Mucosa of rectum (tissue), 2 donors: ENCODE measurements at regions not wholly inside any gene's neighbourhood (a gene's known extent, or its start where the extent isn't known, plus 50 kb on each side); places are given as distances from the start of the nearest gene placed in this dataset.

ENCODE experiments used
- H3K27ac ChIP-seq, 2 donors: one replicate each; pipeline ENCODE4 v1.7.0; 2013; ENCODE audit warnings: inconsistent platforms in 2 of 2, low read depth in 2 of 2, low read length in 2 of 2
- H3K27me3 ChIP-seq, 2 donors: one replicate each; pipeline ENCODE4 v1.7.0; 2013; ENCODE audit warnings: low read length in 2 of 2; ENCODE audit not compliant: control insufficient read depth in 2 of 2, insufficient read depth in 2 of 2
- H3K36me3 ChIP-seq, 2 donors: one replicate each; pipeline ENCODE4 v1.7.0; 2013; ENCODE audit warnings: low read length in 2 of 2; ENCODE audit not compliant: control insufficient read depth in 2 of 2, insufficient read depth in 2 of 2
- H3K4me1 ChIP-seq, 2 donors: one replicate each; pipeline ENCODE4 v1.7.0; 2013; ENCODE audit warnings: low read length in 2 of 2, mild to moderate bottlenecking in 1 of 2; ENCODE audit not compliant: control insufficient read depth in 2 of 2, insufficient read depth in 2 of 2
- H3K4me3 ChIP-seq, 2 donors: one replicate each; pipeline ENCODE4 v1.7.0; 2013; ENCODE audit warnings: low read length in 2 of 2
- H3K9ac ChIP-seq, 2 donors: one replicate each; pipeline ENCODE4 v1.7.0; 2013; ENCODE audit warnings: low read length in 2 of 2, low read depth in 1 of 2, mild to moderate bottlenecking in 1 of 2
- H3K9me3 ChIP-seq, 2 donors: one replicate each; pipeline ENCODE4 v1.7.0; 2013; ENCODE audit warnings: low read length in 2 of 2; ENCODE audit not compliant: control insufficient read depth in 2 of 2
- donor health status: healthy.
- donor health status: Normal muscosa, but diverticular disease.

DNA sequence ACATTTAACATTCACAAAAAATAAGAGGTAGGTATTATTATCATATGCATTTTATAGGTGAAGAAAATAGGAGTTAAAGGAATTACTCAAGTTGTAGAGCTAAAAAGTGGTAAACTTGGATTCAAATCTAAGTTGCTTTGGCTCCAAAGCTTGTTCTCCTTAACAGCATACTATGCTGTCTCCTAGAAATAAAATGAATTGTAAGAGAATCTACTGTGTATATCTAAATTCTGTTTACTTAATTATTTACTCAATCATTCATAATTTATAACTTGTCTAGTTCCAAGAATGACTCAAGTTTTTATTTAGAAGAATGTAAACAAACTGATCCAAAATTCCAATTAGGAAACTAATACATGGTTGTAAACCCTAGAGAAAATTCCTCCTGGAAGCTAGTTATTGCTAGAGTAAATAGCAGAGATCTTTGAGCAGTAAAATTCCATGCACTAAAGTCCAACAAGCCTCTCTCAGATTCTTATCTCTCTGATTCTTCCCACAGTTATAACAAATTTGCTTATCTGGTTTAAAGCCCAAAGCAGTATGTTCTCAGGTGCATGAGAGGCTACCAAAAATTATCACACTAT is 132.5 kb upstream of the DPT start:
- peaks cover 0 to 3% of the 10 kb centered on the region in 2 donors for H3K9me3 ChIP-seq
- H3K27ac ChIP-seq: no peak overlapping the region
- no peaks in the 10 kb centered on the region for H3K27me3 ChIP-seq
- H3K4me3 ChIP-seq: no peak overlapping the region
- no peak overlapping the region for H3K9ac ChIP-seq
- no peaks in the 10 kb centered on the region for H3K36me3 ChIP-seq
- H3K4me1 ChIP-seq: peaks cover 0 to 4% of the 10 kb centered on the region in 2 donors

DNA sequence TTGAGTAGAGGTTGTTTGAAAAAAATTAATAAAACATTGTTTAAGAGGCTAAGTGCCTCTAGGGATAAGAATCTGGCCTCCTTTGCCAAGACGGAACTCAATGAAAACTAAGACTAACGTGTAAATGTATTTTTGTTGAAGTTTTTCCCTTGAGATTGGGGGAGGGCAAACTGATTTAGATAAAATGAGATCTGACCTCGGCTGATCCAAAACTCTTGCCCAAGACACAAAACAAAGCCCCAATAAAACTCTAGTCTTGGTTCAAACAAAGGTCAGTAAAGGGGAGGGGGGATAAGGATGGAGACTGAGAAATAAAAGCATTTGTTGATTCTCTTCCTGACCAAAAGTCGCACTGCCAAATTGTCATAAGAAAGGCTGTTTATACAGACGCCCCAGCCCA is 134.8 kb upstream of the DPT start:
- H3K27ac ChIP-seq: no peak overlapping the region
- H3K9ac ChIP-seq: no peak overlapping the region
- no peaks in the 10 kb centered on the region for H3K36me3 ChIP-seq
- peaks cover 0 to 3% of the 10 kb centered on the region in 2 donors for H3K9me3 ChIP-seq
- H3K27me3 ChIP-seq: no peaks in the 10 kb centered on the region
- peaks cover 0 to 4% of the 10 kb centered on the region in 2 donors for H3K4me1 ChIP-seq
- no peak overlapping the region for H3K4me3 ChIP-seq

DNA sequence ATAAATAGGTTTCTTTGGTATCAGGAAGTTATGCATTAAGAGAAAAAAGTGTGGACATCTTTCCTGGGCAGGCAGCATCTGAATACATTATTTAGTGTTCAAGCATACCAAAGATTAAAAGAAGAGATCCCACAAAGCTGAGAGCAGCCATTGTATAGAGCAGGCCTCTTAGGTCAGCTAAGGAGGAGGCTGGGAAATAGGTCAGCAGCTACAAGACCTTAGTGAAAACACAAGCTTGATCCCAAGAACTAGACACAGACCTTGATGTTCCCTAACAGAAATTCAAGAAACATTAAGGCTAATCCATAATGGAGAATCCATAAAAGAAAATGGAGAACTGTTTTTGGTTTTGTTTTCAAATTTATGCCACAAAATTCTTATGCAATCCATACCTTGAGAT is 135.3 kb upstream of the DPT start:
- H3K27ac ChIP-seq: no peak overlapping the region
- H3K9ac ChIP-seq: no peak overlapping the region
- peaks cover 0 to 4% of the 10 kb centered on the region in 2 donors for H3K4me1 ChIP-seq
- H3K27me3 ChIP-seq: no peaks in the 10 kb centered on the region
- peaks cover 0 to 3% of the 10 kb centered on the region in 2 donors for H3K9me3 ChIP-seq
- no peaks in the 10 kb centered on the region for H3K36me3 ChIP-seq
- H3K4me3 ChIP-seq: no peak overlapping the region

DNA sequence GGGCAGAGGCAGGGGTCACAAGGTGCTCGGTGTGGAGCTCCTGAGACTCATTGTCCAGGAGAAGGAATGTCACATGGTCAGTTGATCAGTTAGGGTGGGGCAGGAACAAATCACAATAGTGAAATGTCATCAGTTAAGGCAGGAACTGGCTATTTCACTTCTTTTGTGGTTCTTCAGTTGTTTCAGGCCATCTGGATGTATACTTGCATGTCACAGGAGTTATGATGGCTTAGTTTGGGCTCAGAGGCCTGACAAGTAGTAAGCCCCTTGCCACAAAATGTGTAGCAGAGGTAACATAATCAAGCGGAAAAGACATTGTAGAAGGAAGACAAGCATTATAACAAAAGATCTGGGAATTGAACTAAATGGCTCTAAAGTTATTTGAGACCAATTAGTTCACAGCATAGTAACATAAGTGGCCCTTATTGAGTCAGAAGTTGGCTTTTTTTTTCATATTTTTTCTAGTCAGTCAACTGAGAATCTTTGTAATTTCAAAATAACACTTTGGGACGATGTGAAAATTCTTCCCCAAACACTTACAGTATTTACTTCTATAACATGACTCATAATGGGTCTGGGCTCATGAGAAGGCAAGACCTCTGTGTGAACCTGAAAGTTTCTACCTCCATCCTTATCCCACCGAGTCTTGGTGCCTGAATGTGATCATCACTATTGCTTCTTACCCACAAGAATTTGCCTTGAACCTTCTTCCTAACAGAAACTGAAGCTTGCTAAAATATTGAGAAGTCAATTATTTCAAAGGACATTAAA is 137.0 kb upstream of the DPT start:
- no peaks in the 10 kb centered on the region for H3K36me3 ChIP-seq
- peaks cover 0 to 4% of the 10 kb centered on the region in 2 donors for H3K4me1 ChIP-seq
- H3K4me3 ChIP-seq: no peak overlapping the region
- H3K27me3 ChIP-seq: no peaks in the 10 kb centered on the region
- H3K9me3 ChIP-seq: peaks cover 0 to 3% of the 10 kb centered on the region in 2 donors
- H3K9ac ChIP-seq: no peak overlapping the region
- H3K27ac ChIP-seq: no peak overlapping the region

GRCh38 chr1:168867941-168868634 is 139.1 kb upstream of the DPT start:
- H3K36me3 ChIP-seq: no peaks in the 10 kb centered on the region
- H3K4me1 ChIP-seq: no peaks in the 10 kb centered on the region
- peaks cover 0 to 3% of the 10 kb centered on the region in 2 donors for H3K9me3 ChIP-seq
- no peak overlapping the region for H3K9ac ChIP-seq
- no peaks in the 10 kb centered on the region for H3K27me3 ChIP-seq
- no peak overlapping the region for H3K4me3 ChIP-seq
- H3K27ac ChIP-seq: no peak overlapping the region

DNA sequence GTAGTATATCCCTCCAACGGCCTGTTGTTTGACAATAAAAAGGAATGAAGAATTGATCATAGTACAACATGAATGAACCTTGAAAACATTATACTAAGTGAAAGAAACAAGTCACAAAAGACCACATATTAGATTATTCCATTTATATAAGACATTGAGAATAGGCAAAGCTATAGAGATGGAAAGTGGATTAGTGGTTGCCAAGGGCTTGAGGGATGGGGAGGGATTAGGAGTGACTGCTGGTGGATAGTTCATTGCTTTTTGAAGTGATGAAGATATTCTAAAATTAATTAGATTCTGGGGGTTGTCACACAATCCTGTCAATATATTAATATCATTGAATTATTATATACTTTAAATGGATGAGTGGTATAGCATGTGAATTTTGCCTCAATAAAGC is 142.5 kb upstream of the DPT start:
- H3K9ac ChIP-seq: no peak overlapping the region
- H3K27ac ChIP-seq: no peak overlapping the region
- H3K27me3 ChIP-seq: no peaks in the 10 kb centered on the region
- H3K4me3 ChIP-seq: no peak overlapping the region
- H3K36me3 ChIP-seq: no peaks in the 10 kb centered on the region
- H3K4me1 ChIP-seq: no peaks in the 10 kb centered on the region
- no peaks in the 10 kb centered on the region for H3K9me3 ChIP-seq

DNA sequence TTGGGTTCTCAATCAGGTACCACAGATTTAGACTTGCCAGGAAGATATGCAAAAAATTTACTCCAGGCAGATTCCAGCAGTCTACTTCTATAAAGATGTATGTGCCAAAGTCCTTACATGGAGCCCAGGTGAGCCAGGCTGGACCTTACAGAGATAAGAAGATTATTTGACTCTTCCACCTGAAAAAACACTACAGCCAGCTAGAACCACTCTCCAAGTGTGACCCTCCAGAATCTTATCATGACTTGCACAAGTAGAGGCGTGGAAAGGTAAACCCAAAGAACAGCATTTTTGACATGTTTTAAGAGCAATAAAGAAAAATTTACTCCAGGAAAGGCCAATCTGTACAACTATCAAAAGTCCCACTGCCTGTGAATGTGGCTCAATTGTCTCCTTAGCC is 146.8 kb upstream of the DPT start:
- Histone ChIP-seq H3K9me3 (no peaks in the 10 kb centered on the region), H3K36me3 (no peaks in the 10 kb centered on the region), H3K4me1 (peaks cover 6 to 7% of the 10 kb centered on the region in 2 donors), H3K9ac (no peak overlapping the region), H3K27ac (no peak overlapping the region), H3K4me3 (no peak overlapping the region), H3K27me3 (no peaks in the 10 kb centered on the region)

DNA sequence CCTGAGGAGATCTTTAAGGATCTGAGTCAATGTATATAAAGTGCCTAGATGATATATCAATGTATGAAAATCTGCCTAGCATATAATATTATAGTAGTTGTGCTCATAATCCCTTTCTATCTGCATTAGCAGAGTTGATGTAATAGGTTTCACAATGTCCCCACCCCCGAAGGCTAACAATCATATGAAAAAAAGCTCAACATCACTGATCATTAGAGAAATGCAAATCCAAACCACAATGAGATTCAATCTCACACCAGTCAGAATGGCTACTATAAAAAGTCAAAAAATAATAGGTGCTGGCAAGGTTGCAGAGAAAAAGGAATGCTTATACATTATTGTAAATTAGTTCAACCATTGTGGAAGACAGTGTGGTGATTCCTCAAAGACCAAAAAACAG is 147.8 kb upstream of the DPT start:
- H3K36me3 ChIP-seq: no peaks in the 10 kb centered on the region
- peaks cover 6 to 7% of the 10 kb centered on the region in 2 donors for H3K4me1 ChIP-seq
- no peak overlapping the region for H3K9ac ChIP-seq
- H3K27ac ChIP-seq: no peak overlapping the region
- H3K4me3 ChIP-seq: no peak overlapping the region
- H3K27me3 ChIP-seq: no peaks in the 10 kb centered on the region
- H3K9me3 ChIP-seq: no peaks in the 10 kb centered on the region

DNA sequence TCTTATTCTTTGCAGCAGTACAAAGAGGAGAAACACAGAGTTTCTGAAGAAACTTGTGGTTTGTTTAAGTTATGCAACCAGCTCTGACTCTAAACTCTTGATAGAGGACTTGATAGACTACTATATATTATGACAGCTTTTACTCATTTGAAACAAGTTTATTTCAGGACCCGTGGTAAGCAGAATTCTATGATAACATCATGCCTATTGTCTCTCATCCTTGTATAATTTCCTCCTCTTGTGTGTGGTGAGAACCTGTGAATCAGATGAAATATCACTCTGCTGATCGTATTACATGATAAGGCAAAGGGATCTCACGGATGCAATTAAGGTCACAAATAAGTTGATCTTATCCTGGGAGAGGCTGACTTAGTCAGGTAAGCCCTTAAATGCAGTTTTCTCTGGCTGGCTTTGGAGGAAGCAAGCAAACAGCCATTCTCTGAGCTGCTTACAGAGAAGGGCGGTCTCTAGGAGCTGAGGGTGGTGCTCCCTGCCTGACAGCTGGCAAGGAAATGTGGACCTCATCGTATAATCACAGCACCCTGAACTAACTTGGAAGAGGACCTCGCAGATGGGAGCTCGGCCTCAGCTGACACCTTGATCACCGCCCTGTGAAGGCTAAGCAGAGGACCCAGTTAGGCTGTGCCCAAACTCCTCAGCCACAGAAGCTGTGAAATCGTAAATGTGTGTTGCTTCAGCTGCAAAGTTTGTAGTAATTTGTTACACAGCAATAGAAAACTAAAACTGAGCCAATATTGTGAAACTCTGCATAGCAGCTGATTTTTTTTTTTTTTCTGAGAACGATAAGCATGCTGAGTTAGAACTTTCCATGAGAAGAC is 151.1 kb upstream of the DPT start:
- Histone ChIP-seq H3K4me1 (peaks cover 6 to 7% of the 10 kb centered on the region in 2 donors), H3K36me3 (no peaks in the 10 kb centered on the region), H3K4me3 (peak overlapping the region; percentile 35 to 51), H3K27me3 (no peaks in the 10 kb centered on the region), H3K9me3 (no peaks in the 10 kb centered on the region), H3K9ac (peak overlapping the region in 1 of 2 donors; percentile 39), H3K27ac (peak overlapping the region in 1 of 2 donors; percentile 56)
